WTC11 (cell line): ENCODE measurements at regions not wholly inside any gene's neighbourhood (a gene's known extent, or its start where the extent isn't known, plus 50 kb on each side); places are given as distances from the start of the nearest gene placed in this dataset.
"Not testable (repeated sequence)": the region's sequence is repeated elsewhere in the genome, so short reads cannot be mapped to it uniquely, and the experiment has no call there.

ENCODE experiments used
- ATAC-seq: fragments of 200-7000 bp; cut with Tn5 transposase; 2 replicates; pipeline ENCODE4 v1.10.0; 2021; ENCODE audit warnings: mild to moderate bottlenecking, moderate library complexity
- CTCF ChIA-PET: fragments of 300-600 bp; sonication (Branson Sonifier 250); formaldehyde crosslinking; loops from one replicate; lab custom pipeline; 2021; ENCODE audit warnings: antibody characterized with exemption; lab: Charles Lee
- POLR2A ChIA-PET: fragments of 350-600 bp; sonication (Branson Sonifier 250); formaldehyde crosslinking; loops from one replicate; lab custom pipeline; 2021; ENCODE audit warnings: antibody characterized with exemption; lab: Charles Lee
- DNase-seq: peaks from one replicate; pipeline ENCODE4 v3.0.0; 2021; ENCODE audit warnings: low spot score
- H3K27ac Mint-ChIP-seq: 2 replicates; pipeline ENCODE4 v1.8.0; 2021; ENCODE audit warnings: mixed read lengths
- H3K27me3 Mint-ChIP-seq: 2 replicates; pipeline ENCODE4 v1.8.0; 2021; ENCODE audit warnings: low read depth, mild to moderate bottlenecking, moderate library complexity, mixed read lengths
- H3K36me3 Mint-ChIP-seq: 2 replicates; pipeline ENCODE4 v1.8.0; 2021; ENCODE audit warnings: mixed read lengths
- H3K4me1 Mint-ChIP-seq: 2 replicates; pipeline ENCODE4 v1.8.0; 2022; ENCODE audit warnings: mixed read lengths
- H3K4me3 Mint-ChIP-seq: 2 replicates; pipeline ENCODE4 v1.8.0; 2021; ENCODE audit warnings: mild to moderate bottlenecking, moderate library complexity, mixed read lengths
- H3K9me3 Mint-ChIP-seq: 2 replicates; pipeline ENCODE4 v1.8.0; 2021; ENCODE audit warnings: mixed read lengths
- CREM ChIP-seq: sonication (generic); formaldehyde crosslinking; IDR thresholded peaks from 2 replicates; pipeline ENCODE4 v1.8.1; 2022; ENCODE audit warnings: mild to moderate bottlenecking, missing genetic modification reagents, moderate library complexity
- E2F5 ChIP-seq: sonication (generic); formaldehyde crosslinking; IDR thresholded peaks from 2 replicates; pipeline ENCODE4 v1.8.1; 2022; ENCODE audit warnings: mild to moderate bottlenecking, moderate library complexity, missing genetic modification reagents
- EMX1 ChIP-seq: fragments of 250-450 bp; sonication (Bioruptor Pico); IDR thresholded peaks from 2 replicates; pipeline ENCODE4 v1.8.0; 2021; ENCODE audit warnings: mild to moderate bottlenecking
- FOXJ3 ChIP-seq: sonication (generic); formaldehyde crosslinking; IDR thresholded peaks from 2 replicates; pipeline ENCODE4 v1.9.0; 2021; ENCODE audit warnings: missing genetic modification reagents, mild to moderate bottlenecking, borderline replicate concordance
- GRHL2 ChIP-seq: fragments of 250-450 bp; sonication (Bioruptor Pico); IDR thresholded peaks from 2 replicates; pipeline ENCODE4 v1.8.0; 2022; ENCODE audit warnings: mild to moderate bottlenecking, moderate library complexity; ENCODE audit not compliant: insufficient replicate concordance, severe bottlenecking
- MXD4 ChIP-seq: fragments of 250-450 bp; sonication (Bioruptor Pico); IDR thresholded peaks from 2 replicates; pipeline ENCODE4 v1.8.0; 2021; ENCODE audit warnings: mild to moderate bottlenecking, moderate library complexity, borderline replicate concordance
- NFYB ChIP-seq: sonication (generic); formaldehyde crosslinking; conservative IDR thresholded peaks from 2 replicates; pipeline ENCODE4 v1.8.0; 2022; ENCODE audit warnings: low read depth, missing genetic modification reagents
- NR2C2 ChIP-seq: sonication (generic); formaldehyde crosslinking; IDR thresholded peaks from 2 replicates; pipeline ENCODE4 v1.8.0; 2022; ENCODE audit warnings: mild to moderate bottlenecking, missing genetic modification reagents
- OVOL2 ChIP-seq: fragments of 250-450 bp; sonication (Bioruptor Pico); IDR thresholded peaks from 2 replicates; pipeline ENCODE4 v1.9.0; 2021; ENCODE audit warnings: mild to moderate bottlenecking, borderline replicate concordance
- TEAD4 ChIP-seq: sonication (generic); formaldehyde crosslinking; IDR thresholded peaks from 2 replicates; pipeline ENCODE4 v1.8.0; 2022; ENCODE audit warnings: mild to moderate bottlenecking, missing genetic modification reagents
- USF1 ChIP-seq: sonication (generic); formaldehyde crosslinking; IDR thresholded peaks from 2 replicates; pipeline ENCODE4 v1.8.0; 2022; ENCODE audit warnings: mild to moderate bottlenecking, missing genetic modification reagents
- USF2 ChIP-seq: sonication (generic); formaldehyde crosslinking; IDR thresholded peaks from 2 replicates; pipeline ENCODE4 v1.8.1; 2023; ENCODE audit warnings: mild to moderate bottlenecking, missing genetic modification reagents, moderate library complexity
- ZNF317 ChIP-seq: sonication (generic); formaldehyde crosslinking; IDR thresholded peaks from 2 replicates; pipeline ENCODE4 v1.8.1; 2023; ENCODE audit warnings: low read depth, mild to moderate bottlenecking, moderate library complexity, missing genetic modification reagents, borderline replicate concordance
- ZNF423 ChIP-seq: fragments of 250-450 bp; sonication (Bioruptor Pico); IDR thresholded peaks from 2 replicates; pipeline ENCODE4 v2.1.2; 2022; ENCODE audit warnings: mild to moderate bottlenecking, moderate library complexity
- TF ChIP-seq, protein P1 (sequence below): sonication (generic); formaldehyde crosslinking; IDR thresholded peaks from 2 replicates; pipeline ENCODE4 v1.8.1; 2022; ENCODE audit warnings: low read depth, missing genetic modification reagents, borderline replicate concordance
- TF ChIP-seq, protein P2 (sequence below): sonication (generic); formaldehyde crosslinking; IDR thresholded peaks from 2 replicates; pipeline ENCODE4 v1.8.1; 2023; ENCODE audit warnings: mild to moderate bottlenecking, missing genetic modification reagents, moderate library complexity
- TF ChIP-seq, protein P3 (sequence below): sonication (generic); formaldehyde crosslinking; IDR thresholded peaks from 2 replicates; pipeline ENCODE4 v1.8.1; 2022; ENCODE audit warnings: mild to moderate bottlenecking, missing genetic modification reagents, moderate library complexity, borderline replicate concordance

DNA sequence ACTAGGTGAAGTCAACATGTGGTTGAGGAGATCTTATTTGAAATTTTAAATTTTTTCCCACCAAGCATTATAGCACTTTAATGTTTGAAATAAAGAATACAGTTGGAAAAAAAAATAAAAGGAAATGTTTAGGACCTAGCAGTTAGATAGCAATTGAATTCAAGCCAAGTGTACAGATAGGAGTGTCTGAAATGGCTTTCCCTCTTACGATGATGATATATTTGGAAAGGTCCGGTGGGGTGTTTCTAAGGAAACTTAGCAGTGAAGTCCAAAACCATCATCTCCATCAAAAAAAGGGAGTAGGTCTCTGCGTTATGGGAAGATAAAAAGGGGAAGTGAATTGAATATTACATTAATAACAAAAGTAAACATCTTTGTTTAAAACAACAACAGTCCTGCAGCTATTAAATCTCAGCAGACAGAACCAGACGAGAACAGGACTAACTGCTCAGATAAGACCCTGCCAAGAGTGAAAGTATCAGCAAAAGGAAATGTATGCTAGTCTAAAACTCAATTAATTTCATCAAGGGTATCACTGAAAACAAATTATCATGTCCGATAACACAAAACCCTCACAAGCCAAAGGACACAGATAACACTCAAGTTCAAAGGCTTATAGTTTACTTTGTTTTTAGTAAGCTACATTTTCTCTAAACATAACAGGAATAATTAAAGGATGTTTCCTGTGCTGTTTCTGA, 242.0 kb downstream of the BMP4 start (continued):
- no peak for TF ChIP-seq FOXJ3 (CRISPR knock-in tag)
- TF ChIP-seq, protein P1, sequence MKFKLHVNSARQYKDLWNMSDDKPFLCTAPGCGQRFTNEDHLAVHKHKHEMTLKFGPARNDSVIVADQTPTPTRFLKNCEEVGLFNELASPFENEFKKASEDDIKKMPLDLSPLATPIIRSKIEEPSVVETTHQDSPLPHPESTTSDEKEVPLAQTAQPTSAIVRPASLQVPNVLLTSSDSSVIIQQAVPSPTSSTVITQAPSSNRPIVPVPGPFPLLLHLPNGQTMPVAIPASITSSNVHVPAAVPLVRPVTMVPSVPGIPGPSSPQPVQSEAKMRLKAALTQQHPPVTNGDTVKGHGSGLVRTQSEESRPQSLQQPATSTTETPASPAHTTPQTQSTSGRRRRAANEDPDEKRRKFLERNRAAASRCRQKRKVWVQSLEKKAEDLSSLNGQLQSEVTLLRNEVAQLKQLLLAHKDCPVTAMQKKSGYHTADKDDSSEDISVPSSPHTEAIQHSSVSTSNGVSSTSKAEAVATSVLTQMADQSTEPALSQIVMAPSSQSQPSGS (CRISPR knock-in tag) = no peak
- no peak for TF ChIP-seq NR2C2 (CRISPR knock-in tag)
- no peak for TF ChIP-seq USF1 (CRISPR knock-in tag)
- TF ChIP-seq GRHL2 (CRISPR knock-in tag) = no peak
- no peak for TF ChIP-seq OVOL2 (CRISPR knock-in tag)
- no peak for TF ChIP-seq EMX1 (CRISPR knock-in tag)
- TF ChIP-seq USF2 (CRISPR knock-in tag) = no peak
- TF ChIP-seq, all 79 proteins: peak for 0

GRCh38 chr14:53712901-53713300, 243.7 kb downstream of the BMP4 start:
- CTCF ChIA-PET, DNase-seq, H3K27ac Mint-ChIP-seq, H3K27me3 Mint-ChIP-seq, ATAC-seq, POLR2A ChIA-PET, H3K9me3 Mint-ChIP-seq, H3K36me3 Mint-ChIP-seq, H3K4me3 Mint-ChIP-seq: not testable (repeated sequence)
- peaks cover 11% of the 10 kb centered on the region for H3K4me1 Mint-ChIP-seq

DNA sequence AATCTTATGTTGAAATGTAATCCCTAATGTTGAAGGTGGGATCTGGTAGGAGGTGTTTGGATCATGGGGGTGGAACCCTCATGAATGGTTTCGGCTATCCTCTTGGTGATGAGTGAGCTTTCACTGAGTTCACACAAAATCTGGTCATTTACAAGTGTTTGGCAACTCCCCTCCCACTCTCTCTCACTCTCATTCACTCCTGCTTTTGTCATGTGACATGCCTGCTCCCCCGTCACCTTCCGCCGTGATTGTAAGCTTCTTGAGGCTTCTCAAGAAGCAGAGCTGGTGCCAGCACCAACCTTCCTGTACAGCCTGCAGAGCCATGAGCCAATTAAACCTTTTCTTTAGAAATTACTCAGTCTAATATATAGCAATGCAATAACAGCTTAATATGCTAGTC, 245.4 kb downstream of the BMP4 start:
- ChIA-PET POLR2A (interaction anchor here (0.6 kb wide), 1 partner anchor 57 kb away, joined by 3 read pairs; no protein-coding TSS in a partner anchor), CTCF (interaction anchor here (0.7 kb wide), 1 partner anchor 82 kb away, joined by 3 read pairs; no protein-coding TSS in a partner anchor)
- H3K27ac Mint-ChIP-seq = no peak overlapping the region
- H3K36me3 Mint-ChIP-seq = no peaks in the 10 kb centered on the region
- H3K4me3 Mint-ChIP-seq = no peak overlapping the region
- H3K9me3 Mint-ChIP-seq = 0 out of 2 replicates have a peak, but pooled peaks cover 2% of the 10 kb centered on the region
- no peaks in the 10 kb centered on the region for H3K27me3 Mint-ChIP-seq
- H3K4me1 Mint-ChIP-seq = peaks cover 11% of the 10 kb centered on the region
- TF ChIP-seq USF2 (CRISPR knock-in tag) = peak; percentile 63
- TF ChIP-seq ZNF317 (CRISPR knock-in tag) = no peak
- ATAC-seq = peak; percentile 66
- DNase-seq = no peak

DNA sequence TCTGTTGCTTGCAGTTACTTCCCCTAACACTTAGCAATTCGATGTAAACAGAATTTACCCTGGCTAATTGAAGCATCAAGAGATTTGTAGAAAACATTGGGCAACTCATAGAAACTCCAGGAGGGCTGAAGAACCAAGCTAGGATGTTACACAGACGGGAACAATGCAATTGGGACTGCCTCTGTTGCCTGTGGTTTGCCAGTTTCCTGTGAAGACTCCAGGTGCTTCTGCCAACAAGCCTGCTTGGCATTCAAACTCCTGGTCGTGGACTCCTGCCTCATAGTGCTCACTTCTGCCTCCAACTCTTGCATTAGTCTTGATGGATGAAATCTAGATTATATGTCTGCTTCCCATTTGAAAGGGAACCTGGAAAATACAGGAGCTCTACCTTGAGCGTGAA, 246.0 kb downstream of the BMP4 start:
- no peak overlapping the region for H3K27ac Mint-ChIP-seq
- POLR2A ChIA-PET = no interaction called here
- peaks cover 11% of the 10 kb centered on the region for H3K4me1 Mint-ChIP-seq
- no peak for DNase-seq
- no peak overlapping the region for H3K4me3 Mint-ChIP-seq
- no peaks in the 10 kb centered on the region for H3K27me3 Mint-ChIP-seq
- no peaks in the 10 kb centered on the region for H3K36me3 Mint-ChIP-seq
- ATAC-seq = no peak
- CTCF ChIA-PET = interaction anchor here (0.7 kb wide), 1 partner anchor 83 kb away, joined by 3 read pairs; no protein-coding TSS in a partner anchor
- H3K9me3 Mint-ChIP-seq = 0 out of 2 replicates have a peak, but pooled peaks cover 2% of the 10 kb centered on the region
- no peak for TF ChIP-seq CREM (CRISPR knock-in tag)
- TF ChIP-seq, protein P2, sequence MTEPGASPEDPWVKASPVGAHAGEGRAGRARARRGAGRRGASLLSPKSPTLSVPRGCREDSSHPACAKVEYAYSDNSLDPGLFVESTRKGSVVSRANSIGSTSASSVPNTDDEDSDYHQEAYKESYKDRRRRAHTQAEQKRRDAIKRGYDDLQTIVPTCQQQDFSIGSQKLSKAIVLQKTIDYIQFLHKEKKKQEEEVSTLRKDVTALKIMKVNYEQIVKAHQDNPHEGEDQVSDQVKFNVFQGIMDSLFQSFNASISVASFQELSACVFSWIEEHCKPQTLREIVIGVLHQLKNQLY (CRISPR knock-in tag) = no peak
- no peak for TF ChIP-seq TEAD4 (CRISPR knock-in tag)
- no peak for TF ChIP-seq ZNF423 (CRISPR knock-in tag)
- no peak for TF ChIP-seq E2F5 (CRISPR knock-in tag)
- TF ChIP-seq, protein P3, sequence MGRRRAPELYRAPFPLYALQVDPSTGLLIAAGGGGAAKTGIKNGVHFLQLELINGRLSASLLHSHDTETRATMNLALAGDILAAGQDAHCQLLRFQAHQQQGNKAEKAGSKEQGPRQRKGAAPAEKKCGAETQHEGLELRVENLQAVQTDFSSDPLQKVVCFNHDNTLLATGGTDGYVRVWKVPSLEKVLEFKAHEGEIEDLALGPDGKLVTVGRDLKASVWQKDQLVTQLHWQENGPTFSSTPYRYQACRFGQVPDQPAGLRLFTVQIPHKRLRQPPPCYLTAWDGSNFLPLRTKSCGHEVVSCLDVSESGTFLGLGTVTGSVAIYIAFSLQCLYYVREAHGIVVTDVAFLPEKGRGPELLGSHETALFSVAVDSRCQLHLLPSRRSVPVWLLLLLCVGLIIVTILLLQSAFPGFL (CRISPR knock-in tag) = no peak
- no peak for TF ChIP-seq NFYB (CRISPR knock-in tag)
- no peak for TF ChIP-seq ZNF317 (CRISPR knock-in tag)
- TF ChIP-seq, protein P1 (CRISPR knock-in tag) = no peak
- no peak for TF ChIP-seq OVOL2 (CRISPR knock-in tag)
- TF ChIP-seq MXD4 = no peak
